Prostate gland (tissue), 2 donors: ENCODE measurements at regions not wholly inside any gene's neighbourhood (a gene's known extent, or its start where the extent isn't known, plus 50 kb on each side); places are given as distances from the start of the nearest gene placed in this dataset.

Experiments used
- POLR2A ChIP-seq: fragments of 450-650 bp; IDR thresholded peaks from one replicate; pipeline ENCODE4 v1.6.1; 2016; ENCODE audit warnings: antibody characterized with exemption, mild to moderate bottlenecking
- TF ChIP-seq, protein P1 (sequence below), 4 experiments: fragments of 200-600 bp in 2 of 4; fragments of 450-650 bp in 2 of 4; sonication (generic) in 2 of 4; IDR thresholded peaks; 1 replicate in 3 of 4; 2 replicates in 1 of 4; pipeline ENCODE4 v1.5.1; 2016 to 2019; ENCODE audit warnings: antibody characterized with exemption in 4 of 4, mild to moderate bottlenecking in 2 of 4, moderate library complexity in 2 of 4

DNA sequence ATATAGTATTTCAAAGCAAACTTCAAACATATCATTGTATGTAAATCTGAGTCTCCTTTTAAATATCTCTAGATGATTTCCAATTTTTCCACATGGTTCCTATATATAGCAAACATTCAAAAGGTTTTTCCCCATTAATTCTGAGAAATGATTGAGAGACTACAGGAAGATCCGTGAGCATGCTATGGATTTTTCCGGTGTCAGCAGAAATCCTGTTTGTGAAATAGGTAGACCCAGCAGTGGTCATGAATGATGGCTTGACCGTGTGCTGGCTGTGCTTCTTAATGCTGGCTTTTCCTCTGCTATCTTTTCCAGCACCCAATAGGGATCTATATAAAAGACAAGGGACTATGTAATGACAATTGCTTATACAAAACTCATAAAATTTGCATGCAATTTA, 485.3 kb downstream of the PSAT1 start:
- TF ChIP-seq POLR2A = no peak
- TF ChIP-seq, protein P1, sequence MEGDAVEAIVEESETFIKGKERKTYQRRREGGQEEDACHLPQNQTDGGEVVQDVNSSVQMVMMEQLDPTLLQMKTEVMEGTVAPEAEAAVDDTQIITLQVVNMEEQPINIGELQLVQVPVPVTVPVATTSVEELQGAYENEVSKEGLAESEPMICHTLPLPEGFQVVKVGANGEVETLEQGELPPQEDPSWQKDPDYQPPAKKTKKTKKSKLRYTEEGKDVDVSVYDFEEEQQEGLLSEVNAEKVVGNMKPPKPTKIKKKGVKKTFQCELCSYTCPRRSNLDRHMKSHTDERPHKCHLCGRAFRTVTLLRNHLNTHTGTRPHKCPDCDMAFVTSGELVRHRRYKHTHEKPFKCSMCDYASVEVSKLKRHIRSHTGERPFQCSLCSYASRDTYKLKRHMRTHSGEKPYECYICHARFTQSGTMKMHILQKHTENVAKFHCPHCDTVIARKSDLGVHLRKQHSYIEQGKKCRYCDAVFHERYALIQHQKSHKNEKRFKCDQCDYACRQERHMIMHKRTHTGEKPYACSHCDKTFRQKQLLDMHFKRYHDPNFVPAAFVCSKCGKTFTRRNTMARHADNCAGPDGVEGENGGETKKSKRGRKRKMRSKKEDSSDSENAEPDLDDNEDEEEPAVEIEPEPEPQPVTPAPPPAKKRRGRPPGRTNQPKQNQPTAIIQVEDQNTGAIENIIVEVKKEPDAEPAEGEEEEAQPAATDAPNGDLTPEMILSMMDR (IDR thresholded peaks at IDR 0.05) = no peak
